HG02885 (cell line): ENCODE measurements at regions not wholly inside any gene's neighbourhood (a gene's known extent, or its start where the extent isn't known, plus 50 kb on each side); places are given as distances from the start of the nearest gene placed in this dataset.
"Not testable (repeated sequence)": the region's sequence is repeated elsewhere in the genome, so short reads cannot be mapped to it uniquely, and the experiment has no call there.

Source experiments
- ATAC-seq: cut with Tn5 transposase; IDR thresholded peaks from one replicate; pipeline ENCODE4 v1.9.1; 2021; ENCODE audit warnings: mild to moderate bottlenecking; ENCODE audit not compliant: unreplicated experiment, poor library complexity

DNA sequence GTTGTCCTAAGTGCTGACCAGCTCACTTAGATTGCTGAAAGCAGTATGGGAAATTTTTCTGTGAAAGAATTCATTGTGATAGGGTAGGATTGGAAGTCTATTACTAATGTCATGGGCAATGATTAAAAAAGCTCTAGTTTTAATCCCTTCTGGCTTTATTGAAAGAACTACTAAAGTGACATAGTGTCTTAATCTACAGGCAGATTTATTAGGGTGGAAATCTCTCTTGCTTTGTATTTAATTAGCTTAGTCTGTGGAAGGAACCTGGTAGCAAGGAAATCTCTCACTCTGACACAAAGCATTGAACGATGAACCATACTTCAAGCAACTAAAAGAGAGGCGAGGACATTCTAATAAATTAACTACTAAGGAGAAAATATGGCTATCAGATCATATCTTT, 1029.2 kb upstream of the PCDH20 start:
- no peak for ATAC-seq

DNA sequence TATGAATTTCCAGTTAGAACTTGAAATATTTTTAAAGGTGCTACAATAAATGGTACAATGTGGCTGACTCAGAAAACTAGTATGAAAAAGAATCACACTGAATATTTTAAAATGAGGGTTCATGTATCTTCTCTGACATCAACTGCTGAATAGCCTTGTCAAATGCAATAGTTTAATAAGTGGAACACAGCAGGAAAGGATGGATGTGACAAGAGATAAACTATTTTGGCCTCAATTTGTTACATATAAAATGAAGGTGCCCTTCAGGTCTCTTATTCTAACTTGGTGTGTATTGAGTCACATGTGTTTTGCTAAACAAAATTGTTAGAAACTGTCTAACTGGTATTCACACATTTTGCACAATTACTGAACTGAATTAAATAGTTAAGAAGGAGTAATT, 1018.4 kb upstream of the PCDH20 start:
- ATAC-seq, result no peak

GRCh38 chr13:62433660-62434059, 1018.0 kb upstream of the PCDH20 start:
- ATAC-seq, result no peak

DNA sequence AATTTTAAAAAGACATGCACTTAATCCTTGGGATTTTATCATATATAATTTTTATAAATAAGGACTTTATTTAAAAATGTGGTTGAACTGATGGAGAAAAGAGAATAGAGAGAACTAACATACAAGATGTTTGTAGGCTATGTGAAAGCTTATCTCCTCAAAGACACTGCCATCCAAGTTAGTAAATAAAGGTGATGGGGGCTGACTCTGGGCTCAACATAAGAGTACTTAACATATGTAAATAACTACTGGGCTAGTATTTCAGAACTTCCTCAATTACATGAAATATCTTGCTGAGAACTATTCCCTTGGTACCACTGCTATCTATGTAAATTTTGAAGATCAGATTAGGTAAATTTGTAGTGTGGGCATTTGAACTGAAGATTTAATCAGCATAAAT, 1017.3 kb upstream of the PCDH20 start:
- ATAC-seq, result no peak

GRCh38 chr13:62432295-62432694, 1016.6 kb upstream of the PCDH20 start:
- no peak for ATAC-seq

DNA sequence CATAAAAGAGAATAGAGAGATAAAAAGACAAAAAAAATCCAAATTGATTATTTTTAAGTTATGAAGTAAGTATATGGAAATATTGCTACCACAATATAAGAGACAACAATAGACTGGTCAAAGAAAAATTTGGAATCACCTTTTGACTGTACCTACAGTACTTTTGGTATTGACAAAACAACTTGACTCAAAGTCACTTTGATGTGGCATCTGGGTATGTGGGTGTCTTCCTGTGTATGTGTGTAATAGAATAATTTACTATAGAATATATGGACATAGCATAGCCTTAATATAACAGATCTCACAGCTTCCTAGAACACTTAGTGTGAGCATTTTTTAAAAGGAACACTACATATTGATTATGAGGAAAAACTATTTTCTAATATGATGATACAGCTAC, 1016.2 kb upstream of the PCDH20 start:
- no peak for ATAC-seq

DNA sequence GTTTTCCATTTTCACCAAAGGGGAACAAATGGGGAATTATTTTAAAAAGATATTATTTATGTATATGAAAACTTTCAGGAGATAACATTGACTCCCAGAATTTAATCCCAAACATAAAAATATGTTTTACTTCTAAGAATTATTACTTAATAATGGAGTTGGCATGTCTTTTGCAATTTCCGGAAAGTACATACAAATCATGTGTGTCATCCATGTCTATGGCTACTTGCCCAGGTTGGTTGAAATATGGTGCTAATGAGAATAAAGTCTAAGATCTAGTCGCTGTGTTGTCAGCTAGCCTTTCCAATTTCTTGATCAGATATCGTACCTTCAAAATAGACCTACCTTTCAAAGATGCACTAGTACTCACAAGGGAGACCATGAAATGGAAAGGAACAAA, 1003.2 kb upstream of the PCDH20 start:
- ATAC-seq, result no peak

GRCh38 chr13:62418376-62418775, 1002.7 kb upstream of the PCDH20 start:
- no peak for ATAC-seq

GRCh38 chr13:62407871-62408270, 992.2 kb upstream of the PCDH20 start:
- ATAC-seq, result no peak

GRCh38 chr13:62388515-62388914, 972.9 kb upstream of the PCDH20 start:
- no peak for ATAC-seq

DNA sequence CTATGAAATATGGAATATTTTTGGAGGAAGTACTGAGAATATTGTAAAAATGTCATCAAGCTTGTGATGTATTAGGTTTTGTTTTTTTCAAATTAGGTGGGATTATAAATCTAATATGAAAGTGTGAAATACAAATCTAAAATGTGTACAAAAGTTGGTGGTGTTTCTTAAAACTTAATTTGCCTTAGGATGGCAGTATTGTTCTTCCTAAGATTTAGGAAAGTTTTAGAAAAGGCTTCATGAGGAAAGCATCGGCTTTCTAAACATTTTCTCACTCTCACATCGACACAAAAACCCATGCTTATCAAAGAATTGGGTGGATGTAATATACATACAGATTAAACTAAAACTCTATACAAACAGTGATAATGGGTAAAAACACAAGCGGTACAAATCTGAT, 972.0 kb upstream of the PCDH20 start:
- ATAC-seq, result no peak

DNA sequence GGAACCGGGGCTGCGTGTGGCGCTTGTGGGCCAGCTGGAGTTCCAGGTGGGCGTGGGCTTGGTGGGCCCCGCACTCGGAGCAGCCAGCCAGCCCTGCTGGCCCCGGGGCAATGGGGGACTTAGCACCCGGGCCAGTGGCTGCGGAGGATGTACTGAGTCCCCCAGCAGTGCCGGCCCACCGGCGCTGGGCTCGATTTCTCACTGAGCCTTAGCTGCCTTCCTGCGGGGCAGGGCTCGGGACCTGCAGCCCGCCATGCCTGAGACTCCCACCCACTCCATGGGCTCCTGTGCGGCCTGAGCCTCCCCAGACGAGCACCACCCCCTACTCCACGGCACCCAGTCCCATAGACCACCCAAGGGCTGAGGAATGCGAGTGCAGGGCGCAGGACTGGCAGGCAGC, 963.6 kb upstream of the PCDH20 start:
- not testable (repeated sequence) for ATAC-seq

GRCh38 chr13:62377838-62378237, 962.2 kb upstream of the PCDH20 start:
- no peak for ATAC-seq

GRCh38 chr13:62375653-62376052, 960.0 kb upstream of the PCDH20 start:
- ATAC-seq, result no peak

GRCh38 chr13:62371737-62372136, 956.1 kb upstream of the PCDH20 start:
- no peak for ATAC-seq

DNA sequence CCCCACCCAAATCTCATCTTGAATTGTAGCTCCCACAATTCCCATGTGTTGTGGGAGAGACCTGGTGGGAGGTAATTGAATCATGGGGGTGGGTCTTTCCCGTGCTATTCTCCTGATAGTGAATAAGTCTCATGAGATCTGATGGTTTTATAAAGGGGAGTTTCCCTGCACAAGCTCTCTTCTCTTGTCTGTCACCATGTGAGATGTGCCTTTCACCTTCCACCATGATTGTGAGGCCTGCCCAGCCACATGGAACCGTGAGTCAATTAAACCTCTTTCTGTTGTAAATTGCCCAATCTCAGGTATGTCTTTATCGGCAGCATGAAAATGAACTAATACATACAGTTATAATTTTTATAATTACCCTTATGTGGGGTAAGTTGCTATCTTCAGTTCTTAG, 952.3 kb upstream of the PCDH20 start:
- not testable (repeated sequence) for ATAC-seq

GRCh38 chr13:62360609-62361008, 945.0 kb upstream of the PCDH20 start:
- no peak for ATAC-seq

GRCh38 chr13:62358646-62358932, 942.9 kb upstream of the PCDH20 start:
- no peak for ATAC-seq

- peak; percentile 92 for ATAC-seq
These were observed 942.4 kb upstream of the PCDH20 start for GRCh38 chr13:62357887-62358645.

GRCh38 chr13:62356977-62357376, 941.3 kb upstream of the PCDH20 start:
- no peak for ATAC-seq

- ATAC-seq, result no peak
These were observed 921.6 kb upstream of the PCDH20 start for GRCh38 chr13:62337109-62337880.

DNA sequence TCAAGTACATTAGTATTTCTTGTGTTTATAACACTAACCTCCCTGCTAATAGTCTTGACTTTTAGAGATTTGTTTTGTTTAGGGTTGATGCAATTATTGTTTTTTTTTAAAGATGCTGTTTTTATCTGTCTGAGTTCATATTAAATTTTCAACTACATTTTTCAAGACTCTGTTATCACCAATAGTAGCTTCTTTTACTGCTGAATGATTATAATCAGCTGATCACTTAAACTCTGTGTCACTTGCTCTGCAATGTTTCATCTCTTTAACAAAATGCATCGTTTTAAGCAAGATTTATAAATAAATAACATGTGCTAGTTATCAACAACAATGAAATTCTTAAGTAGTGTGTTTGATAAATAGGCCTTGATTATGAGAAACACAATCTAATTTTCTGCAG, 920.9 kb upstream of the PCDH20 start:
- ATAC-seq, result no peak
